B cell (primary cell): ENCODE measurements at regions not wholly inside any gene's neighbourhood (a gene's known extent, or its start where the extent isn't known, plus 50 kb on each side); places are given as distances from the start of the nearest gene placed in this dataset.

ENCODE experiments used
- ATAC-seq: fragments of 200-7000 bp; cut with Tn5 transposase; one replicate; pipeline ENCODE4 v1.10.0; 2021; ENCODE audit warnings: low read depth, mild to moderate bottlenecking, moderate number of reproducible peaks, moderate library complexity
- CTCF ChIA-PET: fragments of 350-600 bp; sonication (Branson Sonifier 250); formaldehyde crosslinking; loops from one replicate; lab custom pipeline; 2021; ENCODE audit warnings: antibody characterized with exemption, inconsistent platforms; lab: Charles Lee
- POLR2A ChIA-PET: fragments of 350-600 bp; sonication (Branson Sonifier 250); formaldehyde crosslinking; loops from one replicate; lab custom pipeline; 2021; ENCODE audit warnings: antibody characterized with exemption; lab: Charles Lee
- DNase-seq: peaks from one replicate; pipeline ENCODE4 v3.0.0; 2013
- H2AFZ ChIP-seq: 2 replicates; pipeline ENCODE4 v1.6.1; 2012; ENCODE audit warnings: mild to moderate bottlenecking, low read depth, low read length; ENCODE audit not compliant: insufficient read depth, poor library complexity, severe bottlenecking
- H3K27ac ChIP-seq, 2 donors: 1 replicate in 1 of 2; 2 replicates in 1 of 2; pipeline ENCODE4 v1.5.1; 2012 to 2013; ENCODE audit warnings: low read length in 2 of 2, mild to moderate bottlenecking in 2 of 2, moderate library complexity in 1 of 2
- H3K27me3 ChIP-seq, 4 experiments: fragments of 200-600 bp in 1 of 4; sonication (generic) in 1 of 4; replicated peaks in 1 of 4; 1 replicate in 2 of 4; 2 replicates in 2 of 4; pipeline versions ENCODE4 v1.6.1 to v1.7.0; 2013 to 2016; ENCODE audit warnings: low read length in 3 of 4, mild to moderate bottlenecking in 2 of 4, mixed read lengths in 1 of 4, moderate library complexity in 1 of 4; ENCODE audit not compliant: insufficient read depth in 4 of 4, control insufficient read depth in 3 of 4; ENCODE audit errors: control extremely low read depth in 1 of 4
- H3K36me3 ChIP-seq, 2 experiments: replicated peaks in 1 of 2; 1 replicate in 1 of 2; 2 replicates in 1 of 2; pipeline versions ENCODE4 v1.6.1 to v1.7.1; 2013; ENCODE audit warnings: low read length in 1 of 2; ENCODE audit not compliant: insufficient read depth in 2 of 2, control insufficient read depth in 1 of 2; ENCODE audit errors: control extremely low read depth in 1 of 2, extremely low read depth in 1 of 2
- H3K4me1 ChIP-seq, 2 donors: fragments of 200-600 bp in 1 of 2; sonication (generic) in 1 of 2; 1 replicate in 1 of 2; 2 replicates in 1 of 2; pipeline versions ENCODE4 v1.5.1 to v1.6.1; 2013 to 2017; ENCODE audit warnings: low read length in 2 of 2; ENCODE audit not compliant: control insufficient read depth in 2 of 2, insufficient read depth in 2 of 2
- H3K4me2 ChIP-seq: replicated peaks from 2 replicates; pipeline ENCODE3; 2012; ENCODE audit warnings: mild to moderate bottlenecking, low read depth, low read length; ENCODE audit not compliant: poor library complexity, severe bottlenecking
- H3K4me3 ChIP-seq, 5 experiments: fragments of 200-600 bp in 1 of 5; sonication (generic) in 1 of 5; 1 replicate in 3 of 5; 2 replicates in 2 of 5; pipeline versions ENCODE4 v1.5.1 to v1.7.0; 2011 to 2016; ENCODE audit warnings: low read length in 4 of 5, mild to moderate bottlenecking in 4 of 5, low read depth in 2 of 5, control low read depth in 1 of 5, moderate library complexity in 1 of 5; ENCODE audit not compliant: insufficient read depth in 1 of 5; ENCODE audit errors: control extremely low read depth in 1 of 5, extremely low read depth in 1 of 5
- H3K79me2 ChIP-seq: fragments of 200-600 bp; sonication (generic); one replicate; pipeline ENCODE4 v1.6.0; 2016; ENCODE audit warnings: low read length; ENCODE audit not compliant: control insufficient read depth, insufficient read depth
- H3K9ac ChIP-seq: fragments of 200-600 bp; sonication (generic); 2 replicates; pipeline ENCODE4 v1.6.1; 2017; ENCODE audit warnings: mild to moderate bottlenecking, low read length, moderate library complexity
- H3K9me3 ChIP-seq, 3 donors: one replicate each; pipeline versions ENCODE4 v1.6.1 to v1.7.1; 2013; ENCODE audit warnings: low read length in 2 of 3; ENCODE audit not compliant: control insufficient read depth in 2 of 3, insufficient read depth in 1 of 3; ENCODE audit errors: control extremely low read depth in 1 of 3
- H4K20me1 ChIP-seq: 2 replicates; pipeline ENCODE4 v1.6.0; 2012; ENCODE audit warnings: mild to moderate bottlenecking, low read length; ENCODE audit not compliant: insufficient read depth, control insufficient read depth, poor library complexity, severe bottlenecking
- H3K27ac Mint-ChIP-seq: one replicate; pipeline ENCODE4 v1.8.0; 2021; ENCODE audit warnings: mixed read lengths
- H3K27me3 Mint-ChIP-seq: one replicate; pipeline ENCODE4 v1.8.0; 2021; ENCODE audit warnings: mixed read lengths
- H3K4me1 Mint-ChIP-seq: one replicate; pipeline ENCODE4 v1.8.0; 2021; ENCODE audit warnings: mixed read lengths
- H3K4me3 Mint-ChIP-seq: one replicate; pipeline ENCODE4 v1.8.0; 2021; ENCODE audit warnings: mixed read lengths
- H3K9me3 Mint-ChIP-seq: one replicate; pipeline ENCODE4 v1.8.0; 2022; ENCODE audit warnings: mixed read lengths; ENCODE audit not compliant: insufficient read depth
- CTCF ChIP-seq: fragments of 200-600 bp; IDR thresholded peaks from one replicate; pipeline ENCODE4 v1.8.0; 2022; ENCODE audit warnings: antibody characterized with exemption, mild to moderate bottlenecking
- EZH2 ChIP-seq: IDR thresholded peaks from 2 replicates; pipeline ENCODE4 v1.6.1; 2012; ENCODE audit warnings: borderline replicate concordance, low read depth, mild to moderate bottlenecking, moderate library complexity, low read length; ENCODE audit not compliant: insufficient read depth, poor library complexity, severe bottlenecking
- WGBS: methylation state at CpG from one replicate; pipeline ENCODE4 v1.1.5; 2013; ENCODE audit warnings: missing lambda C conversion rate; ENCODE audit not compliant: insufficient coverage; 5-methylcytosine and 5-hydroxymethylcytosine counted together
- intact Hi-C: fragments of 100-400 bp; cut with micrococcal nuclease; formaldehyde crosslinking; loops from one replicate; pipeline ENCODE4 v1.10.0; 2022

DNA sequence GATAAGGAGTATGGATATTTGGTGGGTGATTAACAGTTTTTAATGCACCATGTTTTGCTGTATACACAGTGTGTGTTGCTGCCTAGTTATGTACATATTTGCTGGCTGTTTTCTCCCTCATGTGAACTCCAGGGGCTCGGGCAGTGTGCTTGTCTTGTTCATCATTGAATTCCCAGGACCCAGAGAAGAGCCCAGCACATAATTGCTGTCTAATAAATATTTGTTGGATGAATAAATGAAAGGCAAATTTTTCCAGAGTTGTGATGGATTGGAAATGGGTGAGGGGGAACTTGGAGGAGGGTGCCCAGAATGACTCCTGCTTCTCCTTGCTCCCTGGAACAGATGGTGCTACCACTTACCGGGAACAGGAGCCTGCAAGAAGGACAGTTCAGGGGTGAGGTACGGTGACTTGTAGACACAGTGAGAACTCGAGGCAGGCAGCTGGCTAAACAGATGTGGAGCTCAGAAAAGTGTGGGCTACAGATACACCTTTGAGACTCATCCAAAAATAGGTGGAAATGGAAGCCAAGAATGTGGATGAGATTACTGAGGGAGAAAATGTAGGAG is 586.8 kb upstream of the MGMT start:
- Histone ChIP-seq H3K9ac (no peak overlapping the region), H2AFZ (no peak overlapping the region), H3K4me2 (no peak overlapping the region), H3K27ac (no peak overlapping the region), H3K36me3 (no peaks in the 10 kb centered on the region), H3K4me1 (no peaks in the 10 kb centered on the region), H3K9me3 (peaks cover 0 to 3% (median 0%) of the 10 kb centered on the region in 3 donors), H3K79me2 (no peaks in the 10 kb centered on the region), H4K20me1 (no peaks in the 10 kb centered on the region), H3K4me3 (no peak overlapping the region), H3K27me3 (no peaks in the 10 kb centered on the region)
- ATAC-seq: no peak
- Mint-ChIP-seq H3K4me3 (no peak overlapping the region), H3K9me3 (no peaks in the 10 kb centered on the region), H3K27ac (no peak overlapping the region), H3K4me1 (no peaks in the 10 kb centered on the region), H3K27me3 (peaks cover 7% of the 10 kb centered on the region)
- CTCF ChIA-PET: no interaction called here
- WGBS: 92% methylated on average over 4 of the region's 4 CpGs
- no peak for DNase-seq
- intact Hi-C loops: no loop called here
- TF ChIP-seq EZH2 (no peak), CTCF (no peak)
- POLR2A ChIA-PET: no interaction called here

- 93% methylated on average over 3 of the region's 3 CpGs for WGBS
- Histone ChIP-seq H3K4me3 (no peak overlapping the region), H2AFZ (no peak overlapping the region), H3K9ac (no peak overlapping the region), H3K4me1 (no peaks in the 10 kb centered on the region), H3K27ac (no peak overlapping the region), H3K36me3 (no peaks in the 10 kb centered on the region), H3K9me3 (peaks cover 0 to 10% (median 0%) of the 10 kb centered on the region in 3 donors), H3K4me2 (no peak overlapping the region), H4K20me1 (no peaks in the 10 kb centered on the region), H3K27me3 (no peaks in the 10 kb centered on the region), H3K79me2 (no peaks in the 10 kb centered on the region)
- DNase-seq (no peak), ATAC-seq (no peak)
- TF ChIP-seq CTCF (no peak), EZH2 (no peak)
- no peaks in the 10 kb centered on the region for H3K9me3 Mint-ChIP-seq
- H3K27ac Mint-ChIP-seq: no peak overlapping the region
- H3K4me1 Mint-ChIP-seq: no peaks in the 10 kb centered on the region
- intact Hi-C loops: no loop called here
- no peak overlapping the region for H3K4me3 Mint-ChIP-seq
- ChIA-PET POLR2A (no interaction called here), CTCF (no interaction called here)
- H3K27me3 Mint-ChIP-seq: peaks cover 7% of the 10 kb centered on the region
Measured at GRCh38 chr10:128881086-128881485, 586.0 kb upstream of the MGMT start.
